ENCODE measurements at regions not wholly inside any gene's neighbourhood (a gene's known extent, or its start where the extent isn't known, plus 50 kb on each side); places are given as distances from the start of the nearest gene placed in this dataset.

GRCh38 chr1:95620076-95620475 is 386.1 kb downstream of the RWDD3 start:
- Histone ChIP-seq H3K9me3 (no peaks in the 10 kb centered on the region), H3K36me3 (no peaks in the 10 kb centered on the region), H3K4me3 (no peak overlapping the region), H3K4me1 (no peaks in the 10 kb centered on the region), H3K27ac (no peak overlapping the region), H3K27me3 (no peaks in the 10 kb centered on the region)
- 86 to 95% methylated on average over 5 of the region's 5 CpGs for WGBS, 2 donors
- DNase-seq, result no peak
- no peak for ATAC-seq (ENCODE audit: low FRiP score in 2 of 2)
- TF ChIP-seq POLR2AphosphoS5 (IDR thresholded peaks at IDR 0.05) (no peak), EP300 (IDR thresholded peaks at IDR 0.05) (no peak), POLR2A (IDR thresholded peaks at IDR 0.05) (no peak)
- TF ChIP-seq, protein P1, sequence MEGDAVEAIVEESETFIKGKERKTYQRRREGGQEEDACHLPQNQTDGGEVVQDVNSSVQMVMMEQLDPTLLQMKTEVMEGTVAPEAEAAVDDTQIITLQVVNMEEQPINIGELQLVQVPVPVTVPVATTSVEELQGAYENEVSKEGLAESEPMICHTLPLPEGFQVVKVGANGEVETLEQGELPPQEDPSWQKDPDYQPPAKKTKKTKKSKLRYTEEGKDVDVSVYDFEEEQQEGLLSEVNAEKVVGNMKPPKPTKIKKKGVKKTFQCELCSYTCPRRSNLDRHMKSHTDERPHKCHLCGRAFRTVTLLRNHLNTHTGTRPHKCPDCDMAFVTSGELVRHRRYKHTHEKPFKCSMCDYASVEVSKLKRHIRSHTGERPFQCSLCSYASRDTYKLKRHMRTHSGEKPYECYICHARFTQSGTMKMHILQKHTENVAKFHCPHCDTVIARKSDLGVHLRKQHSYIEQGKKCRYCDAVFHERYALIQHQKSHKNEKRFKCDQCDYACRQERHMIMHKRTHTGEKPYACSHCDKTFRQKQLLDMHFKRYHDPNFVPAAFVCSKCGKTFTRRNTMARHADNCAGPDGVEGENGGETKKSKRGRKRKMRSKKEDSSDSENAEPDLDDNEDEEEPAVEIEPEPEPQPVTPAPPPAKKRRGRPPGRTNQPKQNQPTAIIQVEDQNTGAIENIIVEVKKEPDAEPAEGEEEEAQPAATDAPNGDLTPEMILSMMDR (IDR thresholded peaks at IDR 0.05), result no peak

GRCh38 chr1:95622609-95623008 is 388.6 kb downstream of the RWDD3 start:
- 51 to 54% methylated on average over 5 of the region's 5 CpGs for WGBS, 2 donors
- no peaks in the 10 kb centered on the region for H3K36me3 ChIP-seq
- no peak overlapping the region for H3K27ac ChIP-seq
- no peaks in the 10 kb centered on the region for H3K27me3 ChIP-seq
- DNase-seq (no peak), ATAC-seq (ENCODE audit: low FRiP score in 2 of 2) (peak in 1 of 2 donors; percentile 10)
- H3K9me3 ChIP-seq, result no peaks in the 10 kb centered on the region
- no peak overlapping the region for H3K4me3 ChIP-seq
- no peak for TF ChIP-seq POLR2AphosphoS5 (IDR thresholded peaks at IDR 0.05)
- TF ChIP-seq EP300 (IDR thresholded peaks at IDR 0.05), result no peak
- TF ChIP-seq, protein P1 (IDR thresholded peaks at IDR 0.05), result no peak
- no peak for TF ChIP-seq POLR2A (IDR thresholded peaks at IDR 0.05)
- H3K4me1 ChIP-seq, result no peaks in the 10 kb centered on the region

GRCh38 chr1:95625224-95625623 is 391.2 kb downstream of the RWDD3 start:
- ATAC-seq (ENCODE audit: low FRiP score in 2 of 2), result no peak
- no peak for DNase-seq
- WGBS, 2 donors, result 95 to 100% methylated on average over 1 of the region's 1 CpG

GRCh38 chr1:95627244-95627643 is 393.2 kb downstream of the RWDD3 start:
- Histone ChIP-seq H3K9me3 (no peaks in the 10 kb centered on the region), H3K36me3 (no peaks in the 10 kb centered on the region), H3K27ac (no peak overlapping the region), H3K4me3 (no peak overlapping the region), H3K27me3 (no peaks in the 10 kb centered on the region), H3K4me1 (no peaks in the 10 kb centered on the region)
- TF ChIP-seq POLR2AphosphoS5 (IDR thresholded peaks at IDR 0.05) (peak in 1 of 2 donors; percentile 47), EP300 (IDR thresholded peaks at IDR 0.05) (peak in 2 of 4 donors; percentile 64 to 82), POLR2A (IDR thresholded peaks at IDR 0.05) (no peak)
- TF ChIP-seq, protein P1 (IDR thresholded peaks at IDR 0.05), result no peak
- no peak for DNase-seq
- no peak for ATAC-seq (ENCODE audit: low FRiP score in 2 of 2)
- 58 to 69% methylated on average over 6 of the region's 6 CpGs for WGBS, 2 donors

More at GRCh38 chr1:95625224-95625623, 391.2 kb downstream of the RWDD3 start:
- no peaks in the 10 kb centered on the region for H3K36me3 ChIP-seq
- no peak overlapping the region for H3K27ac ChIP-seq
- H3K4me1 ChIP-seq, result no peaks in the 10 kb centered on the region
- no peaks in the 10 kb centered on the region for H3K27me3 ChIP-seq
- TF ChIP-seq POLR2A (IDR thresholded peaks at IDR 0.05), result no peak
- TF ChIP-seq EP300 (IDR thresholded peaks at IDR 0.05), result no peak
- TF ChIP-seq, protein P1 (IDR thresholded peaks at IDR 0.05), result no peak
- TF ChIP-seq POLR2AphosphoS5 (IDR thresholded peaks at IDR 0.05), result no peak
- no peak overlapping the region for H3K4me3 ChIP-seq
- H3K9me3 ChIP-seq, result no peaks in the 10 kb centered on the region

GRCh38 chr1:95631695-95632094 is 397.7 kb downstream of the RWDD3 start:
- H3K9me3 ChIP-seq, result no peaks in the 10 kb centered on the region
- H3K4me1 ChIP-seq, result no peaks in the 10 kb centered on the region
- DNase-seq (no peak), ATAC-seq (ENCODE audit: low FRiP score in 2 of 2) (no peak)
- TF ChIP-seq EP300 (IDR thresholded peaks at IDR 0.05) (no peak), POLR2AphosphoS5 (IDR thresholded peaks at IDR 0.05) (no peak)
- TF ChIP-seq, protein P1 (IDR thresholded peaks at IDR 0.05), result no peak
- H3K36me3 ChIP-seq, result no peaks in the 10 kb centered on the region
- 89 to 96% methylated on average over 3 of the region's 3 CpGs for WGBS, 2 donors
- H3K4me3 ChIP-seq, result no peak overlapping the region
- no peaks in the 10 kb centered on the region for H3K27me3 ChIP-seq
- no peak overlapping the region for H3K27ac ChIP-seq

Data from upper lobe of left lung (tissue), 6 donors.